GM21447 (cell line): ENCODE measurements at regions not wholly inside any gene's neighbourhood (a gene's known extent, or its start where the extent isn't known, plus 50 kb on each side); places are given as distances from the start of the nearest gene placed in this dataset.

Experiments used
- ATAC-seq: cut with Tn5 transposase; IDR thresholded peaks from one replicate; pipeline ENCODE4 v1.9.1; 2021; ENCODE audit not compliant: unreplicated experiment

GRCh38 chr14:85293612-85294234 lies 236.2 kb upstream of the FLRT2 start:
- no peak for ATAC-seq

- ATAC-seq: no peak
Measured at GRCh38 chr14:85295318-85295717, 234.6 kb upstream of the FLRT2 start.

GRCh38 chr14:85296456-85297210 lies 233.3 kb upstream of the FLRT2 start:
- no peak for ATAC-seq

GRCh38 chr14:85300107-85300506 lies 229.8 kb upstream of the FLRT2 start:
- ATAC-seq: no peak

GRCh38 chr14:85301506-85301905 lies 228.4 kb upstream of the FLRT2 start:
- ATAC-seq: no peak

- no peak for ATAC-seq
Measured at GRCh38 chr14:85306024-85306423, 223.9 kb upstream of the FLRT2 start.

GRCh38 chr14:85308531-85309300 lies 221.2 kb upstream of the FLRT2 start:
- no peak for ATAC-seq

- no peak for ATAC-seq
Measured at GRCh38 chr14:85310491-85311272, 219.3 kb upstream of the FLRT2 start.

- no peak for ATAC-seq
Measured at GRCh38 chr14:85313560-85314207, 216.3 kb upstream of the FLRT2 start.

GRCh38 chr14:85315290-85315689 lies 214.7 kb upstream of the FLRT2 start:
- no peak for ATAC-seq

GRCh38 chr14:85315733-85316290 lies 214.1 kb upstream of the FLRT2 start:
- no peak for ATAC-seq

GRCh38 chr14:85316701-85317410 lies 213.1 kb upstream of the FLRT2 start:
- no peak for ATAC-seq

GRCh38 chr14:85317491-85318021 lies 212.4 kb upstream of the FLRT2 start:
- ATAC-seq: no peak

- ATAC-seq: no peak
Measured at GRCh38 chr14:85319101-85319500, 210.8 kb upstream of the FLRT2 start.

GRCh38 chr14:85319998-85320630 lies 209.8 kb upstream of the FLRT2 start:
- ATAC-seq: no peak

GRCh38 chr14:85325134-85326017 lies 204.6 kb upstream of the FLRT2 start:
- no peak for ATAC-seq

GRCh38 chr14:85332401-85332800 lies 197.5 kb upstream of the FLRT2 start:
- no peak for ATAC-seq

GRCh38 chr14:85333313-85333712 lies 196.6 kb upstream of the FLRT2 start:
- no peak for ATAC-seq
